Spleen (tissue), 11 donors: ENCODE measurements at regions not wholly inside any gene's neighbourhood (a gene's known extent, or its start where the extent isn't known, plus 50 kb on each side); places are given as distances from the start of the nearest gene placed in this dataset.

Source experiments
- DNase-seq: peaks from one replicate; pipeline ENCODE4 v3.0.0-alpha.2; 2020
- H3K27ac ChIP-seq, 8 donors: fragments of 200-600 bp; sonication (generic) in 7 of 8; 1 replicate in 4 of 8; 2 replicates in 4 of 8; pipeline versions ENCODE4 v1.5.0 to v1.8.0; 2016 to 2021; ENCODE audit warnings: inconsistent platforms in 4 of 8, mild to moderate bottlenecking in 4 of 8, moderate library complexity in 1 of 8
- H3K27me3 ChIP-seq, 7 donors: fragments of 200-600 bp; sonication (generic) in 6 of 7; replicated peaks in 1 of 7; 1 replicate in 4 of 7; 2 replicates in 3 of 7; pipeline versions ENCODE4 v1.5.0 to v1.8.0; 2016 to 2021; ENCODE audit warnings: inconsistent platforms in 3 of 7, mild to moderate bottlenecking in 1 of 7
- H3K36me3 ChIP-seq, 6 donors: fragments of 200-600 bp; sonication (generic) in 5 of 6; 1 replicate in 4 of 6; 2 replicates in 2 of 6; pipeline versions ENCODE4 v1.5.0 to v1.8.0; 2016 to 2021; ENCODE audit warnings: inconsistent platforms in 2 of 6
- H3K4me1 ChIP-seq, 6 donors: fragments of 200-600 bp; sonication (generic) in 5 of 6; 1 replicate in 3 of 6; 2 replicates in 3 of 6; pipeline versions ENCODE4 v1.5.0 to v1.8.0; 2016 to 2021; ENCODE audit warnings: inconsistent platforms in 3 of 6
- H3K4me3 ChIP-seq, 8 donors: fragments of 200-600 bp; sonication (generic) in 7 of 8; 1 replicate in 4 of 8; 2 replicates in 4 of 8; pipeline versions ENCODE4 v1.5.0 to v1.8.0; 2016 to 2021; ENCODE audit warnings: inconsistent platforms in 4 of 8, mild to moderate bottlenecking in 4 of 8, moderate library complexity in 2 of 8
- H3K9me3 ChIP-seq, 8 donors: fragments of 200-600 bp; sonication (generic) in 7 of 8; 1 replicate in 4 of 8; 2 replicates in 4 of 8; pipeline versions ENCODE4 v1.5.0 to v1.8.0; 2016 to 2021; ENCODE audit warnings: inconsistent platforms in 4 of 8
- POLR2A ChIP-seq, 3 donors: fragments of 450-650 bp; IDR thresholded peaks; one replicate each; pipeline ENCODE4 v1.5.1; 2017; ENCODE audit warnings: antibody characterized with exemption in 3 of 3, mild to moderate bottlenecking in 1 of 3
- POLR2AphosphoS5 ChIP-seq, 3 donors: sonication (generic); formaldehyde crosslinking; IDR thresholded peaks; one replicate each; pipeline ENCODE4 v1.5.1; 2017; ENCODE audit warnings: antibody characterized with exemption in 3 of 3
- WGBS, 5 donors: extraction: QIAGEN DNeasy Blood & Tissue Kit in 3 of 5; methylation state at CpG; one replicate each; pipeline versions ENCODE4 v1.1.5 to v1.1.7; 2013 to 2018; 5-methylcytosine and 5-hydroxymethylcytosine counted together
- intact Hi-C: fragments of 100-400 bp; cut with DNase I; formaldehyde crosslinking; loops from one replicate; pipeline ENCODE4 v1.15.0; 2023; ENCODE audit warnings: low total_unique reads
- TF ChIP-seq, protein P1 (sequence below), 11 experiments: fragments of 200-600 bp in 7 of 11; fragments of 450-650 bp in 4 of 11; sonication (generic) in 4 of 11; IDR thresholded peaks in 8 of 11; conservative IDR thresholded peaks in 3 of 11; 1 replicate in 7 of 11; 2 replicates in 4 of 11; pipeline versions ENCODE4 v1.4.0 to v1.8.0; 2016 to 2021; ENCODE audit warnings: antibody characterized with exemption in 11 of 11, inconsistent platforms in 4 of 11, mild to moderate bottlenecking in 1 of 11
- donor health status: healthy with polysubstance abuse.
- donor health status: DM: no; HTN: no; CAD: no; lungs with moderate emphysema.
- donor health status: DM: no; HTN: no; CAD: no.
- donor health status: Bipolar disorder and iron deficiency.
- donor health status: healthy.
- donor health status: DM: no; HTN: no; CAD: no.
- donor health status: DM: yes; HTN: yes; CAD: no.

DNA sequence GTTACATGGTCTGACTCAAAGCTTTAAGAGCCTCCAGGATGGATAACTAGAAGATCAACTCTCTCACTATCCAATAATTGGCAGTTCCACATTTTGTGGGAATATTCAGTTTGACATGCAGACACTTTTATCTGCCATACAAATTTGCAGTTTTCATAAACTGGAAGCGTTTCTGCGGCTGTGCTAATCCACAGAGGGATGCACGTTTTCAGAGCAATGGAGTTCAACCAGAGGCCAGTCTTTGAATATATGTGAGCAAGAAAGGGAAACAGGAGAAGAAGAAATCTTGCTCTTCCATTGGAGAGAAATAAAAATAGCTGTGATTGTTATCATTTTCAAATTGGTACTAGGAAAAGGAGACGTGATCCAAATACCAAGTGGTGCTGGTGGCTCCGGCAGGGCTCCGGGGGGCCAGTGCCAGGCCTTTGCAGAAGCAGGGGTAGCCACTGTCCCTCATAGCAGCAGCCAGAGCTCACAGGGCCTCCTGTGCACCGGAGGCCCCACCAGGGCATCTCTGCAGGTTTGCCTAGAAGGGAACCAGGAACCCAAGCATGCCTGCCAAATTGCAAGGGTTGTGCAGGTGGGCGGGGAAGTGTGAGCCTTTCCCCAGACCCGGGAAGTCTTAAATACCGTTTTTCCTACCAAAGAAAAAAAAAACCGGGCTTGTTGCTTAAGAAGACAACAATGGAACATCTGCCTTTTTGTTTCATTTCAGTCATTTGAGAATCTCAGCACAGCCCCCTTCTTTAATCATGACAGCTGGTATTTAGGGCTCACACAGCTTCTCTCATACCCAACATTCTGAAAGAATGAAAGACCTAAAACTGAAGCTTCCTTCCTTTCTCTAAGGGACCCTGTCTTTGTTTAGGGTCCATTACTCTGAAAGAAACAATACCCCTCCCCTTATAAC is 791.1 kb upstream of the SOX11 start:
- 79 to 86% (median 81%) methylated on average over 11 of the region's 11 CpGs for WGBS, 5 donors
- peaks cover 0 to 10% (median 0%) of the 10 kb centered on the region in 8 donors for H3K9me3 ChIP-seq
- H3K36me3 ChIP-seq = no peaks in the 10 kb centered on the region
- no peak overlapping the region for H3K27ac ChIP-seq
- no peaks in the 10 kb centered on the region for H3K27me3 ChIP-seq
- DNase-seq = no peak
- H3K4me3 ChIP-seq = no peak overlapping the region
- H3K4me1 ChIP-seq = no peaks in the 10 kb centered on the region
- intact Hi-C loops = no loop called here
- TF ChIP-seq POLR2A (IDR thresholded peaks at IDR 0.05) = no peak
- TF ChIP-seq, protein P1, sequence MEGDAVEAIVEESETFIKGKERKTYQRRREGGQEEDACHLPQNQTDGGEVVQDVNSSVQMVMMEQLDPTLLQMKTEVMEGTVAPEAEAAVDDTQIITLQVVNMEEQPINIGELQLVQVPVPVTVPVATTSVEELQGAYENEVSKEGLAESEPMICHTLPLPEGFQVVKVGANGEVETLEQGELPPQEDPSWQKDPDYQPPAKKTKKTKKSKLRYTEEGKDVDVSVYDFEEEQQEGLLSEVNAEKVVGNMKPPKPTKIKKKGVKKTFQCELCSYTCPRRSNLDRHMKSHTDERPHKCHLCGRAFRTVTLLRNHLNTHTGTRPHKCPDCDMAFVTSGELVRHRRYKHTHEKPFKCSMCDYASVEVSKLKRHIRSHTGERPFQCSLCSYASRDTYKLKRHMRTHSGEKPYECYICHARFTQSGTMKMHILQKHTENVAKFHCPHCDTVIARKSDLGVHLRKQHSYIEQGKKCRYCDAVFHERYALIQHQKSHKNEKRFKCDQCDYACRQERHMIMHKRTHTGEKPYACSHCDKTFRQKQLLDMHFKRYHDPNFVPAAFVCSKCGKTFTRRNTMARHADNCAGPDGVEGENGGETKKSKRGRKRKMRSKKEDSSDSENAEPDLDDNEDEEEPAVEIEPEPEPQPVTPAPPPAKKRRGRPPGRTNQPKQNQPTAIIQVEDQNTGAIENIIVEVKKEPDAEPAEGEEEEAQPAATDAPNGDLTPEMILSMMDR (IDR thresholded peaks at IDR 0.05 in 8 of 11, conservative IDR thresholded peaks at IDR 0.05 in 3 of 11) = no peak
- TF ChIP-seq POLR2AphosphoS5 (IDR thresholded peaks at IDR 0.05) = no peak

GRCh38 chr2:4903656-4904348 is 788.4 kb upstream of the SOX11 start:
- intact Hi-C loops = no loop called here
- DNase-seq = no peak
- Histone ChIP-seq H3K36me3 (no peaks in the 10 kb centered on the region), H3K4me3 (no peak overlapping the region), H3K27ac (no peak overlapping the region), H3K4me1 (no peaks in the 10 kb centered on the region), H3K9me3 (peaks cover 0 to 10% (median 0%) of the 10 kb centered on the region in 8 donors), H3K27me3 (no peaks in the 10 kb centered on the region)
- TF ChIP-seq POLR2AphosphoS5 (IDR thresholded peaks at IDR 0.05) (no peak), POLR2A (IDR thresholded peaks at IDR 0.05) (no peak)
- TF ChIP-seq, protein P1 (IDR thresholded peaks at IDR 0.05 in 8 of 11, conservative IDR thresholded peaks at IDR 0.05 in 3 of 11) = no peak
- 51 to 63% (median 54%) methylated on average over 12 of the region's 12 CpGs for WGBS, 5 donors

DNA sequence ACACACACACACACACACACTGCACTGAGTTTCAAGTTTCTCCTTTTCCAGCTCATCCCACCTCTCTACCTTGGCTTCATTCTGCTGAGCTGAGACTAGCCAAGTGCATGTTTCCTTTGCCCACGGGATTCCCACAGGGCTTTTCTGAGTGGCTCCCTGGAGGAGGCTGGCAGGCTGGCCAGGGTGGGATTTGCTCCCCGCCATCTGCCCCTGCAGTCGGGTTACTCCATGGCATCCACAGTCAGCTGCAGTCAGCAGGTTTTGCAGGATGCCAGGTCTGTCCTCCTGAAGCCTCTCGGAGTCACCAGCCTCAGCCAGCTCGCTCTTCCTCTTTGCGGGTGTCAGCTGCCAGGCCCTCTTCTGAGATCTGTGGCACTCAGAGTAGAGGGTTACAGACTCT is 783.7 kb upstream of the SOX11 start:
- H3K27me3 ChIP-seq = no peaks in the 10 kb centered on the region
- TF ChIP-seq POLR2A (IDR thresholded peaks at IDR 0.05) = no peak
- TF ChIP-seq, protein P1 (IDR thresholded peaks at IDR 0.05 in 8 of 11, conservative IDR thresholded peaks at IDR 0.05 in 3 of 11) = no peak
- no peak for TF ChIP-seq POLR2AphosphoS5 (IDR thresholded peaks at IDR 0.05)
- intact Hi-C loops = no loop called here
- no peak for DNase-seq
- no peaks in the 10 kb centered on the region for H3K36me3 ChIP-seq
- H3K4me3 ChIP-seq = no peak overlapping the region
- H3K27ac ChIP-seq = no peak overlapping the region
- no peaks in the 10 kb centered on the region for H3K4me1 ChIP-seq
- peaks cover 0 to 5% (median 0%) of the 10 kb centered on the region in 8 donors for H3K9me3 ChIP-seq
- 78 to 82% (median 81%) methylated on average over 6 of the region's 6 CpGs for WGBS, 5 donors
